Nephron (organoid): ENCODE measurements at regions not wholly inside any gene's neighbourhood (a gene's known extent, or its start where the extent isn't known, plus 50 kb on each side); places are given as distances from the start of the nearest gene placed in this dataset.
"Not testable (repeated sequence)": the region's sequence is repeated elsewhere in the genome, so short reads cannot be mapped to it uniquely, and the experiment has no call there.

ENCODE experiments used
- H3K27ac Mint-ChIP-seq, 3 experiments: 2 replicates each; pipeline ENCODE4 v1.8.0; 2020; ENCODE audit warnings: mixed read lengths in 3 of 3, mild to moderate bottlenecking in 2 of 3, moderate library complexity in 1 of 3
- H3K27me3 Mint-ChIP-seq: 2 replicates; pipeline ENCODE4 v1.8.0; 2021; ENCODE audit warnings: low read depth, mild to moderate bottlenecking, moderate library complexity, mixed read lengths
- H3K36me3 Mint-ChIP-seq: 2 replicates; pipeline ENCODE4 v1.8.0; 2020; ENCODE audit warnings: low read depth, mixed read lengths
- H3K4me1 Mint-ChIP-seq: 2 replicates; pipeline ENCODE4 v1.8.0; 2020; ENCODE audit warnings: mixed read lengths
- H3K4me3 Mint-ChIP-seq, 3 experiments: 2 replicates each; pipeline ENCODE4 v1.8.0; 2020; ENCODE audit warnings: mild to moderate bottlenecking in 3 of 3, mixed read lengths in 3 of 3, moderate library complexity in 2 of 3
- H3K9me3 Mint-ChIP-seq: 2 replicates; pipeline ENCODE4 v1.8.0; 2020; ENCODE audit warnings: mixed read lengths
- TF ChIP-seq, protein P1 (sequence below), 3 experiments: fragments of 200-600 bp; sonication (generic); IDR thresholded peaks; one replicate each; pipeline ENCODE4 v1.5.0; 2021; ENCODE audit warnings: antibody characterized with exemption in 3 of 3; ENCODE audit not compliant: unreplicated experiment in 3 of 3

DNA sequence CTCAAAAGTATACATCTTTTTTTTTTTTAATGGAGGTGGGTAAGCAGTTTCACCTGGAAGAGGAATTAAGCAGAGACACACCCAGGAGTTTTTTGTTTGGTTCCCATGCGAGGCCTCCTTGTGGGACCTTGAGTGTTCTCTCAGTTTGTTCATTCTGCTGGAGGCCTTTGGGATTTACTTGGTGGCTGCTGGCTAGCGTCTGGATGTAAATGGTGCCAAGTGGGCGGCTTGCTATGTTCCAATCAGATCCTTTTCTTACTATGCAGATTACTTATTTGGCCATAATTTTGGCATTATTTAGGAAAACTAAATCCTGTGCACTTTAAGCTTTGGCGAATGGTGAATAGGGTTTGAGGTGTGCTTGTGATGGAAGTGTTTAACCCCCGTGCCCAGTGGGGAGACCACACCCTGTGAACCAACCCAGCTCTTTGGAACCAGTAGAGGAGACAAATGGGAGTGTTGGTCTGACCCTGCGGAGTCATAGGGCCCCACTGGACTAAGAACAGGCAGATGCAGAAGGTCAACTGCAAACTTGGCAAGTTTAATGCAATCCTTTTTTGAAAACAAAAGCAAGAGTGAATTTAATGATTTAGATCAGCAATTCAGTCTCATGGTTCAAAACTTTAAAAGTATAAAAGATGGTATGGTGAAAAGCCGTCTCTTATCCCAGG, 79.4 kb downstream of the EBLN2 start:
- H3K27me3 Mint-ChIP-seq: peaks cover 16% of the 10 kb centered on the region
- peaks cover 56% of the 10 kb centered on the region for H3K4me1 Mint-ChIP-seq
- H3K27ac Mint-ChIP-seq: peak overlapping the region in 1 of 3 experiments; percentile 72
- peaks cover 5% of the 10 kb centered on the region for H3K9me3 Mint-ChIP-seq
- TF ChIP-seq, protein P1, sequence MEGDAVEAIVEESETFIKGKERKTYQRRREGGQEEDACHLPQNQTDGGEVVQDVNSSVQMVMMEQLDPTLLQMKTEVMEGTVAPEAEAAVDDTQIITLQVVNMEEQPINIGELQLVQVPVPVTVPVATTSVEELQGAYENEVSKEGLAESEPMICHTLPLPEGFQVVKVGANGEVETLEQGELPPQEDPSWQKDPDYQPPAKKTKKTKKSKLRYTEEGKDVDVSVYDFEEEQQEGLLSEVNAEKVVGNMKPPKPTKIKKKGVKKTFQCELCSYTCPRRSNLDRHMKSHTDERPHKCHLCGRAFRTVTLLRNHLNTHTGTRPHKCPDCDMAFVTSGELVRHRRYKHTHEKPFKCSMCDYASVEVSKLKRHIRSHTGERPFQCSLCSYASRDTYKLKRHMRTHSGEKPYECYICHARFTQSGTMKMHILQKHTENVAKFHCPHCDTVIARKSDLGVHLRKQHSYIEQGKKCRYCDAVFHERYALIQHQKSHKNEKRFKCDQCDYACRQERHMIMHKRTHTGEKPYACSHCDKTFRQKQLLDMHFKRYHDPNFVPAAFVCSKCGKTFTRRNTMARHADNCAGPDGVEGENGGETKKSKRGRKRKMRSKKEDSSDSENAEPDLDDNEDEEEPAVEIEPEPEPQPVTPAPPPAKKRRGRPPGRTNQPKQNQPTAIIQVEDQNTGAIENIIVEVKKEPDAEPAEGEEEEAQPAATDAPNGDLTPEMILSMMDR (IDR thresholded peaks at IDR 0.05; ENCODE audit: unreplicated experiment in 3 of 3): no peak
- H3K4me3 Mint-ChIP-seq: no peak overlapping the region
- H3K36me3 Mint-ChIP-seq: no peaks in the 10 kb centered on the region

DNA sequence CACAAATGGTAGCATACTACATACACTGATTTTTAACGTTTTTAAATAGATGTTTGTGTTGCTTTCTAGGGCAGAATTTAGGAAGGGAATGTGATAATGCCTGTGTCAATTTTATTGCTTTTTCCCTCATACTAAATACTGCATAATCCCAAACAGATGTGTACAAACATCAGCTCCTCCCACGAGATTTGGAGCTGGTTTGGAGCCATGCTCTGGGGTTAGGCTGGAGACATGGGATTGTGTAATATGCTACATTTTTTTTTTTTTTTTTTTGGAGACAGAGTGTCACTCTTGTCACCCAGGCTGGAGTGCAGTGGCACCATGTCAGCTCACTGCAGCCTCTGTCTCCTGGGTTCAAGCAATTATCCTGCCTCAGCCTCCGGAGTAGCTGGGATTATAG, 80.1 kb downstream of the EBLN2 start:
- Mint-ChIP-seq H3K27ac (peak overlapping the region in 1 of 3 experiments; percentile 72), H3K4me3 (no peak overlapping the region), H3K27me3 (peaks cover 17% of the 10 kb centered on the region), H3K9me3 (peaks cover 5% of the 10 kb centered on the region), H3K36me3 (no peaks in the 10 kb centered on the region), H3K4me1 (peaks cover 62% of the 10 kb centered on the region)
- TF ChIP-seq, protein P1 (IDR thresholded peaks at IDR 0.05; ENCODE audit: unreplicated experiment in 3 of 3): no peak

DNA sequence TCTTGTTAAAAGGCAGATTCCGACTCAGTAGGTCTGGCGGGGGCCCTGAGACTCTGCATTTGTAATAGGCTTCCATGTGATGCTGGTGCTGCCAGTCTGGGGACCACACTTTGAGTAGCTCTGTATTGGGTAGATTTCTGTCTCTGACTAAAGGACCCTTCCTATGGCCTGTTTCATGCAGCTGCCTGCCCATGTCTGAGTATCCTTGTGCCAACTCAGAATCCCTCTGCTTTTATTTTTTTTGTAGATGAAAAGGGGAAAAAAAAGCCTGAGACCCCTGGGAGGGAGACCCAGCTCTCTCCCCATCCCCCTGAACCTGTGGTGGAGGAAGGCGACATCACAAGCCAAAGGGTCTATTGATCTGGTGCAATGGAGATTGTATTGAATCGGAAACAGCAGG, 81.9 kb downstream of the EBLN2 start:
- Mint-ChIP-seq H3K4me1 (peaks cover 66% of the 10 kb centered on the region), H3K4me3 (no peak overlapping the region), H3K27ac (no peak overlapping the region), H3K27me3 (peaks cover 14% of the 10 kb centered on the region), H3K9me3 (no peaks in the 10 kb centered on the region), H3K36me3 (no peaks in the 10 kb centered on the region)
- TF ChIP-seq, protein P1 (IDR thresholded peaks at IDR 0.05; ENCODE audit: unreplicated experiment in 3 of 3): no peak

DNA sequence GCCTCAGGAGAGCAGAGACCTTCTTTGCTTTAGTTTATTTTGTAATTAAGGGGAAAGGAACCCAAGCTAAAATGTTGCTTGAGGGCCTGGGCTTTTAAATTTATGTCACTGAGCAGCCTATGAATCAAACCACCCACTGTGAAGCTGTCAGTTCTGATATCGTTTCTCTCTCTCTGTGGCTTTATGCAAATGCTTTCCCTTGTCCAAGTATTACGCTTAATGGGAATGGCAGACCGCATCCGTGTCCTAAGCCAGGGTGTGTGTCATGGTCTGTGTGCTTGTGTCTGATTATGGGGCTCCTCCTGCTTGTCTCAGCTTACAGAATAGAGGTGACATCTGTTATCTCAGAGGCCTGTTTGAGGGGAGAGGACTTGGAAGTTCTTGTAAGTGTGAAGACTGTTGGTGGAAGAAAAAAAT, 82.4 kb downstream of the EBLN2 start:
- Mint-ChIP-seq H3K4me3 (no peak overlapping the region), H3K36me3 (no peaks in the 10 kb centered on the region), H3K27ac (peak overlapping the region in 1 of 3 experiments; percentile 17), H3K27me3 (peaks cover 11% of the 10 kb centered on the region), H3K4me1 (peaks cover 66% of the 10 kb centered on the region), H3K9me3 (no peaks in the 10 kb centered on the region)
- TF ChIP-seq, protein P1 (IDR thresholded peaks at IDR 0.05; ENCODE audit: unreplicated experiment in 3 of 3): no peak

DNA sequence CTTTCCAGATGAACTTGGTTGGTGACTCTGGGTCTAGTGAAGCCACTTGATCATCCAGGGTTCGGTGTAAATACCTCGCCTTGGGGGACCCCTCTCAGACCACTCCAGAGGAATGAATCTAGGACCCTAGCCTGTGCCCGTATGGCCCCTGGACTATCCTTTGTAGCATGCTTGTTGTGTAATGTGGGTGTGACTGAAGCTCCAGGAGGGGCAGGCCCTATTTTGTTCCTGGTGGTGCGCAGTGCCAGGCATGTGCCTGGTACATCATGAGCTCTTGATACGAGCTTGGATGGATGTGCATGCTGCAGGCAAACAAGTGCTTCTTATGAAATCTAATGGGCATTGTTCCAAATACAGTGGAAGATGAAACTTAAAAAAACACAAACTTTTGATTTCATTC, 82.8 kb downstream of the EBLN2 start:
- Mint-ChIP-seq H3K36me3 (no peaks in the 10 kb centered on the region), H3K27me3 (peaks cover 11% of the 10 kb centered on the region), H3K27ac (peak overlapping the region in 1 of 3 experiments; percentile 17), H3K4me1 (peaks cover 70% of the 10 kb centered on the region), H3K4me3 (no peak overlapping the region), H3K9me3 (no peaks in the 10 kb centered on the region)
- TF ChIP-seq, protein P1 (IDR thresholded peaks at IDR 0.05; ENCODE audit: unreplicated experiment in 3 of 3): no peak

DNA sequence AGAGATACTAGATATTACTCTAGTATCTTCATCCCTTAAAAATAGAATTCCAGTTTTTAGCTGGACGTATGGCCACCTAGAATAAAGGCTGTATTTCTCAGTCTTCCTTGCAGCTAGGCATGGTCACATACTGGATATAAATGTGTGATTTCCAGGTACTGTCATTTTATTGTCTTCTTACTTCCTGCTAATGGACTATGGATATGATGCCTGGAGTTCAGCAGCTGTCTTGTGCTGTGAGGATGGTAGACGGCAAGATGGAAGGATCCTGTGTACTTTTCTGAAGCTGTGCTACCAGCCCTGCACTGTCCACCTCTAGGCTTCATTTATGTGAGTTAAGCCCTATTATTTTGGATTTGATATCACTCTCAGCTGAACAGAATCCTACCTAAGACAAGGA, 83.4 kb downstream of the EBLN2 start:
- Mint-ChIP-seq H3K27ac (no peak overlapping the region), H3K9me3 (no peaks in the 10 kb centered on the region), H3K27me3 (peaks cover 11% of the 10 kb centered on the region), H3K36me3 (no peaks in the 10 kb centered on the region), H3K4me3 (no peak overlapping the region), H3K4me1 (peaks cover 68% of the 10 kb centered on the region)
- TF ChIP-seq, protein P1 (IDR thresholded peaks at IDR 0.05; ENCODE audit: unreplicated experiment in 3 of 3): no peak

DNA sequence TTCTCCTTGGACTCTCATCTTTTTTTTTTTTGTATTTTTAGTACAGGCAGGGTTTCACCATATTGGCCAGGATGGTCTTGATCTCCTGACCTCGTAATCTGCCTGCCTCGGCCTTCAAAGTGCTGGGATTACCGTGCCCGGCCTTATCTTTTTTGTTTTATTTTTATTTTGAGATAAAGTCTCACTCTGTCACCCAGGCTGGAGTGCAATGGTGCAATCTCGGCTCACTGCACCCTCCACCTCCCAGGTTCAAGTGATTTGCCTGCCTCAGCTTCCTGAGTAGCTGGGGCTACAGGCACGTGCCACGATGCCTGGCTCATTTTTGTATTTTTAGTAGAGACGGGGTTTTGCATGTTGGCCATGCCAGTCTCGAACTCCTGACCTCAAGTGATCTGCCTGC, 86.0 kb downstream of the EBLN2 start:
- not testable (repeated sequence) for H3K27ac Mint-ChIP-seq, H3K27me3 Mint-ChIP-seq, H3K36me3 Mint-ChIP-seq, H3K4me3 Mint-ChIP-seq, H3K9me3 Mint-ChIP-seq
- peaks cover 52% of the 10 kb centered on the region for H3K4me1 Mint-ChIP-seq
